GM21390 (cell line): ENCODE measurements at regions not wholly inside any gene's neighbourhood (a gene's known extent, or its start where the extent isn't known, plus 50 kb on each side); places are given as distances from the start of the nearest gene placed in this dataset.
"Not testable (repeated sequence)": the region's sequence is repeated elsewhere in the genome, so short reads cannot be mapped to it uniquely, and the experiment has no call there.

ENCODE experiments used
- ATAC-seq: cut with Tn5 transposase; IDR thresholded peaks from one replicate; pipeline ENCODE4 v1.9.1; 2021; ENCODE audit not compliant: unreplicated experiment

GRCh38 chr15:44848859-44849258, 107.6 kb upstream of the TERB2 start:
- ATAC-seq = not testable (repeated sequence)

- ATAC-seq = not testable (repeated sequence)
These were observed 106.6 kb upstream of the TERB2 start for GRCh38 chr15:44849701-44850403.

GRCh38 chr15:44853304-44853950, 103.1 kb upstream of the TERB2 start:
- peak; percentile 55 for ATAC-seq

- ATAC-seq = not testable (repeated sequence)
These were observed 101.8 kb upstream of the TERB2 start for GRCh38 chr15:44854696-44855095.

- not testable (repeated sequence) for ATAC-seq
These were observed 100.2 kb upstream of the TERB2 start for GRCh38 chr15:44856284-44856683.

GRCh38 chr15:44857164-44857710, 99.2 kb upstream of the TERB2 start:
- not testable (repeated sequence) for ATAC-seq

GRCh38 chr15:44859088-44859487, 97.4 kb upstream of the TERB2 start:
- not testable (repeated sequence) for ATAC-seq

- not testable (repeated sequence) for ATAC-seq
These were observed 96.3 kb upstream of the TERB2 start for GRCh38 chr15:44860168-44860567.

- ATAC-seq = no peak
These were observed 95.0 kb upstream of the TERB2 start for GRCh38 chr15:44861439-44861910.

GRCh38 chr15:44861917-44862316, 94.6 kb upstream of the TERB2 start:
- ATAC-seq = no peak

- not testable (repeated sequence) for ATAC-seq
These were observed 93.6 kb upstream of the TERB2 start for GRCh38 chr15:44862866-44863265.

- not testable (repeated sequence) for ATAC-seq
These were observed 88.4 kb upstream of the TERB2 start for GRCh38 chr15:44868100-44868499.

GRCh38 chr15:44870125-44870524, 86.4 kb upstream of the TERB2 start:
- ATAC-seq = not testable (repeated sequence)

- no peak for ATAC-seq
These were observed 83.4 kb upstream of the TERB2 start for GRCh38 chr15:44873103-44873502.

GRCh38 chr15:44879066-44879465, 77.4 kb upstream of the TERB2 start:
- ATAC-seq = no peak

GRCh38 chr15:44882499-44882968, 74.0 kb upstream of the TERB2 start:
- peak; percentile 62 for ATAC-seq

GRCh38 chr15:44883199-44883877, 73.1 kb upstream of the TERB2 start:
- no peak for ATAC-seq

- ATAC-seq = not testable (repeated sequence)
These were observed 57.4 kb upstream of the TERB2 start for GRCh38 chr15:44898890-44899651.

- not testable (repeated sequence) for ATAC-seq
These were observed 56.7 kb upstream of the TERB2 start for GRCh38 chr15:44899775-44900174.

GRCh38 chr15:44900796-44901195, 55.7 kb upstream of the TERB2 start:
- ATAC-seq = not testable (repeated sequence)

GRCh38 chr15:44903281-44903680, 53.2 kb upstream of the TERB2 start:
- not testable (repeated sequence) for ATAC-seq
